H9 (cell line): ENCODE measurements at regions not wholly inside any gene's neighbourhood (a gene's known extent, or its start where the extent isn't known, plus 50 kb on each side); places are given as distances from the start of the nearest gene placed in this dataset.
A peak's percentile ranks its signal among the peaks of the same experiment; 100 is the strongest.

Source experiments
- DNase-seq: peaks from one replicate; pipeline ENCODE4 v3.0.0-alpha.2; 2017
- H2AFZ ChIP-seq: one replicate; pipeline ENCODE4 v1.6.1; 2013; ENCODE audit warnings: mild to moderate bottlenecking, low read length, control low read depth, moderate library complexity
- H2AK5ac ChIP-seq: 2 replicates; pipeline ENCODE4 v1.6.1; 2013; ENCODE audit warnings: low read length, control low read depth, mixed read lengths; ENCODE audit not compliant: insufficient read length
- H2BK120ac ChIP-seq: one replicate; pipeline ENCODE4 v1.6.1; 2013; ENCODE audit warnings: low read depth, mild to moderate bottlenecking, low read length, control low read depth, inconsistent platforms; ENCODE audit not compliant: poor library complexity, severe bottlenecking
- H2BK12ac ChIP-seq: 2 replicates; pipeline ENCODE4 v1.6.1; 2013; ENCODE audit warnings: low read length, control low read depth, mixed read lengths, low read depth; ENCODE audit not compliant: insufficient read length
- H2BK15ac ChIP-seq: 2 replicates; pipeline ENCODE4 v1.6.1; 2013; ENCODE audit warnings: low read depth, low read length, control low read depth
- H2BK20ac ChIP-seq: one replicate; pipeline ENCODE4 v1.6.1; 2013; ENCODE audit warnings: low read depth, mild to moderate bottlenecking, low read length, control low read depth, inconsistent platforms; ENCODE audit not compliant: poor library complexity, severe bottlenecking
- H2BK5ac ChIP-seq: 2 replicates; pipeline ENCODE4 v1.6.1; 2013; ENCODE audit warnings: low read length, control low read depth, mixed read lengths; ENCODE audit not compliant: insufficient read length
- H3K14ac ChIP-seq: 2 replicates; pipeline ENCODE4 v1.6.1; 2013; ENCODE audit warnings: low read length, control low read depth; ENCODE audit not compliant: insufficient read depth
- H3K18ac ChIP-seq: 2 replicates; pipeline ENCODE4 v1.6.1; 2013; ENCODE audit warnings: low read depth, mild to moderate bottlenecking, mixed read lengths, low read length, control low read depth; ENCODE audit not compliant: insufficient read length
- H3K23ac ChIP-seq: 2 replicates; pipeline ENCODE4 v1.6.1; 2013; ENCODE audit warnings: low read length, control low read depth, mixed read lengths, low read depth; ENCODE audit not compliant: insufficient read length
- H3K23me2 ChIP-seq: 2 replicates; pipeline ENCODE4 v1.6.1; 2013; ENCODE audit warnings: low read depth, mild to moderate bottlenecking, mixed read lengths, low read length, control low read depth; ENCODE audit not compliant: insufficient read length, poor library complexity, severe bottlenecking
- H3K27ac ChIP-seq: 2 replicates; pipeline ENCODE4 v1.5.1; 2013; ENCODE audit warnings: low read length, control low read depth, mixed read lengths, low read depth; ENCODE audit not compliant: insufficient read length
- H3K27me3 ChIP-seq: 2 replicates; pipeline ENCODE4 v1.6.1; 2013; ENCODE audit warnings: low read length, control low read depth, inconsistent platforms; ENCODE audit not compliant: insufficient read depth
- H3K4ac ChIP-seq: 2 replicates; pipeline ENCODE4 v1.6.1; 2013; ENCODE audit warnings: low read depth, mild to moderate bottlenecking, control low read depth, inconsistent platforms, low read length, moderate library complexity
- H3K4me1 ChIP-seq: 2 replicates; pipeline ENCODE4 v1.6.1; 2013; ENCODE audit warnings: low read length, control low read depth, inconsistent platforms; ENCODE audit not compliant: insufficient read depth
- H3K4me2 ChIP-seq: 2 replicates; pipeline ENCODE4 v1.6.1; 2013; ENCODE audit warnings: low read length, control low read depth, mixed read lengths; ENCODE audit not compliant: insufficient read length, insufficient read depth
- H3K56ac ChIP-seq: 2 replicates; pipeline ENCODE4 v1.6.1; 2013; ENCODE audit warnings: low read depth, mild to moderate bottlenecking, mixed read lengths, low read length, control low read depth; ENCODE audit not compliant: insufficient read length
- H3K79me1 ChIP-seq: 2 replicates; pipeline ENCODE4 v1.6.1; 2013; ENCODE audit warnings: low read depth, mild to moderate bottlenecking, moderate library complexity, low read length, control low read depth, inconsistent platforms; ENCODE audit not compliant: insufficient read depth, poor library complexity, severe bottlenecking
- H3K79me2 ChIP-seq: 2 replicates; pipeline ENCODE4 v1.6.1; 2013; ENCODE audit warnings: low read length, control low read depth, inconsistent platforms; ENCODE audit not compliant: insufficient read depth
- H3K9ac ChIP-seq: 2 replicates; pipeline ENCODE4 v1.6.1; 2013; ENCODE audit warnings: low read length, control low read depth, mixed read lengths; ENCODE audit not compliant: insufficient read length; ENCODE audit errors: extremely low read depth
- H3K9me3 ChIP-seq: one replicate; pipeline ENCODE4 v1.6.1; 2013; ENCODE audit warnings: low read depth, low read length, inconsistent platforms; ENCODE audit not compliant: control insufficient read depth
- H3T11ph ChIP-seq: one replicate; pipeline ENCODE4 v1.6.1; 2013; ENCODE audit warnings: mild to moderate bottlenecking, low read length, control low read depth, inconsistent platforms
- H4K20me1 ChIP-seq: one replicate; pipeline ENCODE4 v1.6.1; 2013; ENCODE audit not compliant: control insufficient read depth, insufficient read length, insufficient read depth
- H4K5ac ChIP-seq: 2 replicates; pipeline ENCODE4 v1.6.1; 2013; ENCODE audit warnings: low read depth, mild to moderate bottlenecking, mixed read lengths, low read length, control low read depth; ENCODE audit not compliant: insufficient read length
- H4K8ac ChIP-seq: replicated peaks from 2 replicates; pipeline ENCODE4 v1.6.1; 2013; ENCODE audit warnings: low read length, control low read depth, mixed read lengths, low read depth; ENCODE audit not compliant: insufficient read length
- H4K91ac ChIP-seq: 2 replicates; pipeline ENCODE4 v1.6.1; 2013; ENCODE audit warnings: low read depth, mild to moderate bottlenecking, moderate library complexity, mixed read lengths, low read length, control low read depth; ENCODE audit not compliant: insufficient read length
- H3K27ac Mint-ChIP-seq, 3 experiments: 2 replicates in 2 of 3; 3 replicates in 1 of 3; pipeline ENCODE4 v1.8.0; 2020 to 2021; ENCODE audit warnings: mixed read lengths in 3 of 3, mild to moderate bottlenecking in 1 of 3, moderate library complexity in 1 of 3
- H3K27me3 Mint-ChIP-seq: 2 replicates; pipeline ENCODE4 v1.8.0; 2021; ENCODE audit warnings: low read depth, mild to moderate bottlenecking, moderate library complexity, mixed read lengths
- H3K36me3 Mint-ChIP-seq, 3 experiments: 2 replicates in 2 of 3; 3 replicates in 1 of 3; pipeline ENCODE4 v1.8.0; 2020 to 2021; ENCODE audit warnings: low read depth in 3 of 3, mixed read lengths in 3 of 3; ENCODE audit not compliant: insufficient read depth in 1 of 3
- H3K4me1 Mint-ChIP-seq, 2 experiments: 2 replicates each; pipeline ENCODE4 v1.8.0; 2020; ENCODE audit warnings: mixed read lengths in 2 of 2
- H3K4me3 Mint-ChIP-seq, 2 experiments: 2 replicates in 1 of 2; 3 replicates in 1 of 2; pipeline ENCODE4 v1.8.0; 2020 to 2021; ENCODE audit warnings: mild to moderate bottlenecking in 2 of 2, mixed read lengths in 2 of 2, moderate library complexity in 1 of 2
- H3K9me3 Mint-ChIP-seq, 2 experiments: 2 replicates in 1 of 2; 3 replicates in 1 of 2; pipeline ENCODE4 v1.8.0; 2020; ENCODE audit warnings: mild to moderate bottlenecking in 2 of 2, mixed read lengths in 2 of 2, moderate library complexity in 1 of 2
- CTCF ChIP-seq: fragments of 200-600 bp; sonication (generic); conservative IDR thresholded peaks from 3 replicates; pipeline ENCODE4 v1.8.0; 2021; ENCODE audit warnings: antibody characterized with exemption, mild to moderate bottlenecking
- WGBS: extraction: QIAGEN DNeasy Blood & Tissue Kit; methylation state at CpG from one replicate; pipeline ENCODE4 v1.1.7; 2013; ENCODE audit warnings: missing lambda C conversion rate, low lambda C conversion rate, mixed read lengths; ENCODE audit not compliant: insufficient read length; ENCODE audit errors: extremely low coverage; 5-methylcytosine and 5-hydroxymethylcytosine counted together

- H4K91ac ChIP-seq, result no peak overlapping the region
- H3K27me3 ChIP-seq, result no peaks in the 10 kb centered on the region
- H2BK15ac ChIP-seq, result no peak overlapping the region
- no peak overlapping the region for H4K5ac ChIP-seq
- H2BK120ac ChIP-seq, result no peak overlapping the region
- H3K23me2 ChIP-seq, result no peaks in the 10 kb centered on the region
- Mint-ChIP-seq H3K27me3 (peaks cover 7% of the 10 kb centered on the region; the same call in 1 of the 2 replicates), H3K4me3 (no peak overlapping the region), H3K27ac (no peak overlapping the region), H3K4me1 (peaks cover 0 to 6% of the 10 kb centered on the region in 2 experiments; a peak in 1 of 4 replicates), H3K36me3 (peaks cover 7 to 14% (median 8%) of the 10 kb centered on the region in 3 experiments; a peak in 6 of 7 replicates), H3K9me3 (peaks cover 12 to 17% of the 10 kb centered on the region in 2 experiments)
- no peak overlapping the region for H3K18ac ChIP-seq
- H3K9ac ChIP-seq, result no peak overlapping the region
- H3K27ac ChIP-seq, result no peak overlapping the region
- H4K8ac ChIP-seq, result no peak overlapping the region
- H4K20me1 ChIP-seq, result no peaks in the 10 kb centered on the region
- H2BK12ac ChIP-seq, result no peak overlapping the region
- H3K4me2 ChIP-seq, result no peak overlapping the region
- no peak overlapping the region for H2AFZ ChIP-seq
- H2BK5ac ChIP-seq, result no peak overlapping the region
- TF ChIP-seq CTCF, result no peak
- H3K14ac ChIP-seq, result no peak overlapping the region; the same call in 1 of the 2 replicates
- no peak overlapping the region for H3T11ph ChIP-seq
- no peak overlapping the region for H2AK5ac ChIP-seq
- no peaks in the 10 kb centered on the region for H3K79me1 ChIP-seq
- WGBS, result no CpG with 5 or more reads among the region's 21 CpGs
- H3K4ac ChIP-seq, result no peak overlapping the region
- H3K23ac ChIP-seq, result no peak overlapping the region
- no peak overlapping the region for H3K56ac ChIP-seq
- peak; percentile 26 for DNase-seq
- no peak overlapping the region for H2BK20ac ChIP-seq
- no peaks in the 10 kb centered on the region for H3K79me2 ChIP-seq
- no peaks in the 10 kb centered on the region for H3K4me1 ChIP-seq
- no peaks in the 10 kb centered on the region for H3K9me3 ChIP-seq
Measured at GRCh38 chr12:131209082-131210070, 255.7 kb downstream of the ADGRD1 start.
